ENCODE measurements at regions not wholly inside any gene's neighbourhood (a gene's known extent, or its start where the extent isn't known, plus 50 kb on each side); places are given as distances from the start of the nearest gene placed in this dataset.

DNA sequence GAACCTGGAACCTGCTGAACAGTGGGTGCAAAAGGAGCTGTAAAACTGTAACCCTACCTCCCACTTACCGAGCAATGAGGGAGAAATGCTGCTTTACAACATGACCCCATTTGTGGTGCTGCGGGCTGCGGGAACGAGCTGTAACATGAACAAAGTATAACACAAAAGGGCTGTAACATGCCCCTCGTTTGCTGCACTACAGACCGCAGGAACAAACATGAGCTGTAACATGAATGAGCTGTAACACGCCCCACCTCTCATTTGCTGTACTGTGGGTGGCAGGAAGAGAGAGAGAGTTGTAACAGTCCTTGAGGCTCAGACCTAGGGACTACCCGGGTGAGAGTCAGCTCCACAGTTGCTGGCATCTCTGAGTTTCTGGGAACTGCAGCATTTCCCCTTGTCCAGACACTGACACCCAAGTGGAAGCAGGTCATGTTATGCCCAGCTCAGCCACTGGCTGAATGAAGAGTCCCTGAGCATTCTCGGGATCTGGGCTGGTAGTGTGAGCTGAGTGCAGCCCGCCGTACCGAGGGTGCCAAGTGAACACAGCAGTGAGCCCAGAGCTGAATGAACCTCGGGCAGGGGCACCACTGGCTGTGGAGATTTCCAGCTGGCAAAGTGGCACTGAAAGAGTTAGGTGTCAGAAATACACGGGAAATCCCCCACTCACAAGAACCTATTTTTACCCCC is 1385.3 kb upstream of the SPRY2 start:
- no peak for DNase-seq

DNA sequence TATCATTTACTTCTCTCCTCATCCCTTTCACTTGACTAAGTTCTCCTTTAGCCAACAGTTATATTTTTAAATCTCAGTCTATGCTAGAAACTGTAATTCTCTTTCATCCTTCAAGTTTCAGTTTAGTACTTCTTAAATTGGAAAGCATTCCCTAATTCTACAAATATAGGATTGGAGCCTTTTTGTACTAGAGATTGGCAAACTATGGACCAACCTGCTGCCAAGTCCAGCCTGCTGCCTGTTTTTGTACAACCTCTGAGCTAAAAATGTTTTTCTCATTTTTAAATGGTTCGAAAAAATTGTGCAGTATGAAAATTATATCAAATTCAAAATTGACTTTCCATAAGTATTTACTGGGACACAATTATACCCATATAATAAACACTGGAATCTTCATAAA is 1381.5 kb upstream of the SPRY2 start:
- DNase-seq = no peak

DNA sequence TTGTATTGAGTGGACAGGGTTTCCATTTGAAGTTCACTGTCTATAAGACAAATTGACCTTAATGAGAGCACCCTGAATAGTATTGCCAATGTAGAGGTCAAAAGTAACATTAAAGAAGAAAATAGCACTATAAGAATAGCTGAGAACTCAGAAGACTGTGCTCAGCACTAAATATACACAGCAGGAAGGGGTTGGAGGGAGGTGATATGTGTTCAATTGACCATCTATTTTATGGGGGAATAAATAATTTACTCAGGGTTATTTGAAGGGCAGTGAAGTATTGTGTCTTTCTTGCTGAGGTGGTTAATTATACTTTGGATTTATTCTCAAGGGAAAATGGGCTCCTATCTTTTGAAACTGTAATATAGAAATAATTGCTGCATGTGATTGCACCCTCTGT is 1380.5 kb upstream of the SPRY2 start:
- DNase-seq = no peak

DNA sequence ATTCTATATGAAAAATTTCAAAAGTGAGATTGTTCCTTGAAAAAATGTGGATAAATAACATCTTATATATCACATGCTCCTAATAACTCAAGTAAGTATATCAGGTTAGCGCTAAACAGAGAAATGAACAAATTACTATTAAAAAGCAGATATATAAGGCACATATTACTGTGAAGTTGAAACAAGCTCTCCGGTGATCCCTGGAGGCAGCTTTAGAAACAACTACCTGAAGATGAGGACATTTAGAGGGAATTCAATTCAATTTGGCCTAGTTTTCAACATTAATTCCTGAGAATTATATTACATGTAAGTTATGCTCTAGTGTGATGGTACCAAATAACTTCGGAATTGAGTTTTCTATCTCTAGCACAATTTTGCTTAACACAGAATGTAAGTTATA is 1373.6 kb upstream of the SPRY2 start:
- DNase-seq = no peak

DNA sequence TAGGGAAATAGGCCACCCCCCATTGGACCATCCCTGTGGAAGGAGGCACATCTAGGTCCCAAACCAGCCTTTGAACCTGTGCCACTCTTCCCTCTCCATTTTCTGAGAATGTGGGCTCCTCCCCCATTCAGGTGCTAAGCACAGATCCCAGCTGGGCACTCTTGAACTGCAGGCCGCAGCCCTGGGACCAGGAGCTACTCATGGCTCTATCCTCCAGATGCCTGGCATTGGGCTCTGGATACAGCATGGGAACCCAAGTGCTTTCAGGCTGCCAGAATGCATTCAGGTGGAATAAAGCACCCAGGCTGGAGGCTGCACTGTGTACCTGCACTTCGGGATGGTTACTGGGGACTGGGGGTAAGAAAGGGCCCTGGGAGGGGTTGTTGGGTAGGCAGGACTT is 1372.3 kb upstream of the SPRY2 start:
- DNase-seq = no peak

DNA sequence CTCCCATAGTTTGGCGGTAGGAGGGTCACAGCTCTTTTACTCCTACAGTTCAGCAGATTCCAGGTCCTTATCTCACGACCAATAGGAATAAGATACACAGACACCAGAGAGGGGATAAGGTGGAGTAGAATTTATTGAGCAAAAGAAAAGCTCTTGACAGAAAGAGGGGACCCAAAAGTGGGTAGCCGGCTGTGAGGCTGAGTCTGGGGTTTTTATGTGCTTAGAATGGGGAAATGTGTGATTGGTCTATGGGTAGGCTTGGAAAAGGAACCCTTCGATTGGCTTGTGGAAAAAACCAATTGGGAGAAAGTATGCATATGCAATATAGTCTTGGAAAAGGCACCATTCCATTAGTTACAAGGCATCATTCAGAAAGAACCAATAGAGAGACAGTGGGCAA is 1356.9 kb upstream of the SPRY2 start:
- DNase-seq = no peak

DNA sequence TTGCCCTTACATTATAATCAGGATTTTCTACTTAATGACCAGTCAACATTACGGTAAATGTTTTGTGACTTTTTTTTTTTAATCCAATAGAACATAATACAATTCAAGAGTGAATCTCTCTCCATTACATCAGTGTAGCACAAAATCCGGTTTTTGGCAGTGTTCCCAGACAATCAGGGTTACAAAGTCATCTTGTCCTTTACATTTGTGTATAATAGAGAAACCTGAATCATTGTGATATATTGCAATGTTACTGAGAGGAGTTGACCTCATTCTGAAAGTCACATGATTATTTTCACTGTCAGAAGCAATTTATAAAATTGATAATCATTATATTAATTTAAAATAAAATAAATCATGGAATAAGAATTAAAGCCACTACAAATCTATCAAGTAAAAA is 1346.0 kb upstream of the SPRY2 start:
- no peak for DNase-seq

DNA sequence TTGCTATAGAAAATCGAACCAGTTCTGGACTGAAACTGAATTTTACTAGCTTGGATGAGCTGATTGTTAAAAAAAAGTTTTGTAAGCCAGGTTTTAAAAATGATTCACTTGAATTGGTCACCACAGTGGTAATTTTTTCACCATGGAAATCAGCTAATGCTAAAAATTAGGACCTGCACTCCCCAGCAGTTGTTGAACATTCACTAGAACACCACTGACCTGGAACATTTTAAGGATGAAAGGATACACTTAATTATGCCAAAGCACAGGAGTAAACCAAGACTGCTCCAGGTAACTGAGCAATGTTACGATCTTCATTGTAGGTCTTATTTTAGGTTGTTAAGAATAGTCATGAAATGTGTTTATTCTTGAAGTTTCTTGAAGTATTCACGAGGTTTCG is 1342.6 kb upstream of the SPRY2 start:
- no peak for DNase-seq

DNA sequence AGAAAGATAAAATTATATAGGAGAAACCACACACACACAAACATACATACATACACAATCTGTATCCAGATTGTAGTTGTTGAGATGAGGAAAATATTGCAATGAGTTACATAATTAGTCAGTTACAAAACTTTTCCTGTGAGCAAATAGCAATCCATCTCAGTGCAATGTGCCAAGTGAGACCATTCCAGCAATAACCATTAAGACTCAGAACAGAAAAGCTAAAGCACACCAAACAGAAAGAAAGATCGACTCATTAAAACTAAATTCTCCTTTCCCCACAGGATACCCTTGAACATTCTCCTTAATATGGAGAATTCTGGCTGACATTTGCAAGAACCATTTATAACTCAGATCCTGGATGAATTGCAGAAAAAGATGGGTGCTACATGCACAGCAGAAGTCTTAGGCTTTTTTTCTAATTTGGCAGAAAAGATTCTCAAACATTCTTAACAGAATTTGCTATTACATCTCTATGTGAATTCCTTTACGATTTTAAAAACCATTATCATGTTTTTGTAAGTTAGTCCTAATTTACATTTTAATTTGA is 1341.2 kb upstream of the SPRY2 start:
- DNase-seq = no peak

DNA sequence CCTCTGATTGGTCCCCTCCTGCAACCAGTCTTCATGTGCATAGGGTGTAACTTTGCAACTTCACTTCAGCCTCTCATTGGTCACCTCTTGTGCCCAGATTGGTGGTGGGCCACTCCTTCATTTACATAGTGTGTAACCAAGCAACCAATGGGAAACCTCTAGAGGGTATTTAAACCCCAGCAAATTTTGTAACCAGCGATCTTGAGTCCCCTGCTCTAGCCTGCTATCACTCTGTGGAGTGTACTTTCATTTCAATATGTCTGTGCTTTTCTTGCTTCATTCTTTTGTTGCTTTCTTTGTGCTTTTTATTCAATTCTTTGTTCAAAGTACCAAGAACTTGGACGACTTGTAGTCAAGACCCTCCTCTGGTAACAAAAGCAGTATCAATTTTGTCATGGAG is 1336.9 kb upstream of the SPRY2 start:
- DNase-seq = no peak

DNA sequence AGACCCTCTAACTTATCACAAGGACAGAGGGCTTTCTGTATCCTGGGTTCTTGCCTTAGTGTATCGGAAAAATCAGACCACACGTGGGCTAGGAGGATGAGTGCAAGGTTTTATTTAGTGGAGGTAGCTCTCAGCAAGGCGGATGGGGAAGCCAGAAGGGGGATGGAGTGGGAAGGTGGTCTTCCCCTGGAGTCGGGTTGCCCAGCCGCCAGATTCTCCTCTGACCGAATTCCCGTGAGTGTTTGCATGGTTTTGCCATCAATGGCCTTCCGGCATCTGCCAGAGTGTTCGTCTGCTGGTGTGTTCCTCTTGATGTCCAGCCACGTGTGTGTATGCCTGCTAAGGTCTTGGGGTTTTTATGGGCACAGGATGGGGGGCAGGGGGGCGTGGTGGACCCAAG is 1335.1 kb upstream of the SPRY2 start:
- DNase-seq = no peak

DNA sequence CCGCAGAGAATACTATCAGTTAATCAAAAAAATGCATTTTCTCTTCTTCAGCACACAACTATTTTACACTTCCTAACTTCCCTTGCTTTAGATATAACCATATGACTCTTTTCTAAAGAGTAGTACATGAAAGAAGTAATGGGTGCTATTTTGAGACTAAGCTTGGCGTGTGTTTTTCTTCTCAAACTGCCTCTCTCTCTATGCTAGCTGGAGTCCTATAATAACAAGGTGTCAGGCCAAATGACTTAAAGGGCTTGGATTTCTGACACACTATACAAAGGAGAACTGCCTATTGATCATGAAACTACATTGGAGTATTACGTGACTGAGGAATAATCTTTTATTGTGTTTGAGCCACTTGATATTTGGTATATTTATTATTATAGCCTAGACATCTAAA is 1330.1 kb upstream of the SPRY2 start:
- DNase-seq = no peak

DNA sequence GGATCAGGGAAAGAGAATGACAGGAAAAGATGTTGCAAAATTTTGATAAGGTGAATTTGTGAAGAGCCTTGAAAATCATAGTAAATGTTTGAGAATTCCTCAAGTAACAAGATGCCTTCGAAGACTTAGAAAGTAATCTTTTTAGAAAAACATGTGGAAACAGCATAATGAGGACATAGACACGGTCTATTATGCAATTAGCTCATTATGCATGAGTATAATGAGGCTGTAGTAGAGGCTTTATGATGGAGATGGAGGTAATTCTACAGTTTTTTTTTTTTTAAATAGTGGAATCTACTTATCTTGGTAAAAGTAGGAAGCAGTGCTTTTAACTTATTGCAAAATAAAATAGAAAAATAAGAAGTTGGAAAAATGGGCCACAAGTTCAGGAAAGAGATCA is 1329.1 kb upstream of the SPRY2 start:
- DNase-seq = no peak

DNA sequence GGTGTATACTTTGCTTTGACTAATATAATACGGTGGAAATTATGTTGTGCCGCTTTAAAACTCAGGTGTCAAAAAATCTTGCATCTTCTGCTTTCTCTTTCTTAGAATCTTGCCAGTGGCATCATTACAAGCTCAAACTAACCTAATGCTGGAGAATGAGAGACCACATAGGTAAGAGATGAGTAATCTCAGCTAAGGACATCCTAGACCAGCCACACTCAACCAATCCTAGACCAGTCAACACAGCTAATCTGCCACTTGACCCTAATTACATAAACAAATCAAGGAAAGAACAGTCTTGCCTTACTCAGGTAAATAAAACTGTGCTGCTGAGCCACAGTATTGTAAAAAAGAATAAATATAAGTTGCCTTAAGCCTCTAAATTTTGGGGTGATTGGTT is 1323.9 kb upstream of the SPRY2 start:
- no peak for DNase-seq

DNA sequence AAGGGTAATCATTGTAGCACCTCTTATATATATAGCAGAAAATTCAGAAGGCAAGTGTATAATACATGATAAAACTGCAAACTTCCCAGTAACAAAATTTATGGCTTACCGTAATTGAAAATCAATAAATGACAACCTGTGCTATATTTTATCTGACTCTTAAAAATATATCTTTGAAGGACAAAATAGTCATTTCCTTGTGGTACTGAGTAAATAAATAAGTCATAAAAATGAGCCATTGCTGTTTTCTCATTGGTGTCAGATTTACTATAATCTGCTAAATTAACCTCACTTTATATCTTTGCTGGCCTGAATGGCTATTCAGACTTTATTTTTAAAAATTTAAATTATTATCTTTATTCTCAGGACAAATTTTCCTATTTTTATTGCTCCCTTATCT is 1319.1 kb upstream of the SPRY2 start:
- no peak for DNase-seq

DNA sequence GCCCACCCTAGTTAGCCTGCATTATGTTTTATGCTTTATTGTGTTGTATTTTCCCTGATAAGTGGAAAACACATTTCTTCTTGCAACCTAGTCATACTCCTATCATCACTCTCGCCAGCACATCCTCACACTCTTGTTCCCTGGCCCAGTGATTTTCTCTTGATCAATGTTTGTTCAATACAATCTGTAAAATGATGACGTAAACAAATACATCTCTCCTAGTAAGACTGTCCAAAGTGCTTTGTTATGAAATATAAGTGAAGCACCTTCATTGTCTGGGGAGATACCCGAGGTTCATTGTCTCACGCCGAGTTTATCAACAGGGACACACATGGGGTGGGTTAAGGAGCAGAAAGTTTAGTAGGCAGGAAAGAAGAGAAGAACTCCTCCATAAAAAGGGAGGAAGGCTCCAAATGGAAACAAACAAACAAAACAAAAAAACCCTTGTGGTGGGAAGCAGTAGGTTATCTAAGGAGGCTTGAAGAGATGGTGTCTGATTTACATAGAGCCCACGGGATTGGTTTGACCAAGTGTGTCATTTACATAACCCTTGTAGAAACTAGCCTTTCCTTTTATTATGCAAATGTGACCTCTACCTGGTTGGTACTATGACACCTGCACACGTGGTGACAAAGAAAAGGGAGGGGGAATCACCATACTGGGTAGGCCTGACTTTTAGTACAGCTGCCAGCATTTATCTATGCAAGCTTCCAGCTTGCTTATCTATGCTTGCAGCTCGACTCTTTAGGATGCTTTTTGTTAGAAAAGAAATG is 1317.9 kb upstream of the SPRY2 start:
- DNase-seq = no peak

DNA sequence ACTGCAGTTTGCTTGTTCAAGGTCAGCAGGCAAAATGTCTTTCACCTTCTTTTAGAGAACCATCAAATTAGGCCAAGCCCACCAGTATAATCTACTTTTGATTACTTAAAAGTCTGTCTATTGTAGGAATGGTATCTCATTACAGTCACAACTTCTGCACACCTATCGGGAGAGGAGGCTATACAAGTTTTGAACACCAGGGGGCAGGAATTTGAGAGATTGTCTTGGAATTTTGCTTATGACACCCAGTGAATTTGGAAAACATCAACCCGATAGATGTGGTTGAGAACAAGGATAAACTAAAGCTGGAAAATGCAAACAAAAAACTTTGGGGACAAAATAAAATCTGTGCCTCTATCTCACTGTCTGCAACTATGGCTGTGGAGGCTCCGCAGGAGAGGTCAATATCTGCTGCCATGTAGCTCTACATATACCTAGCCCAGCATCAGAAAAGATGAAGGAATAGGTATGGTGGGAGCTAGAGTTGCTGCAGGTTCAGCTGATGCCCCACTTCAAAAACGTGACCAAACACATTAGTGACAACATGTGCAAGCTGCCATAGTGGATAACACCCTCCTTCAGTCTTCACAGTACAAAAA is 1299.2 kb upstream of the SPRY2 start:
- no peak for DNase-seq

DNA sequence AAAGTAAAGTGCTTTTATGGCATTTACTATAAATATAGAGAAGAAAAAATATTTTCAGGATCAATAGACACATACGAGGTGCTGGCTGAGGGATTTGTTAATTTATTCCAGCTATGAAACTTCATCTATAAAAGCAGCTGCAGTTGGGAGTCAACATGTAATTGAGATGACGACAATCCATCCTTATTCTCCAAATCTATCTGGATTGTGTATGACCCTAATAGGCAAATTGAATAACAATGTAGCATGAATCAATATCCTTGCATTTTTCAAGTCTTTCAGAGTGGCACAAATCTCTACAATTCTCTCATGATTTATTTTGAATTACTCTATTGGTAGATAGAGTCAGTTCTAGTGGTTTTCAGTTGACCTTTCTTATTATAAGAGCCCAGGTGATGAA is 1296.5 kb upstream of the SPRY2 start:
- no peak for DNase-seq

DNA sequence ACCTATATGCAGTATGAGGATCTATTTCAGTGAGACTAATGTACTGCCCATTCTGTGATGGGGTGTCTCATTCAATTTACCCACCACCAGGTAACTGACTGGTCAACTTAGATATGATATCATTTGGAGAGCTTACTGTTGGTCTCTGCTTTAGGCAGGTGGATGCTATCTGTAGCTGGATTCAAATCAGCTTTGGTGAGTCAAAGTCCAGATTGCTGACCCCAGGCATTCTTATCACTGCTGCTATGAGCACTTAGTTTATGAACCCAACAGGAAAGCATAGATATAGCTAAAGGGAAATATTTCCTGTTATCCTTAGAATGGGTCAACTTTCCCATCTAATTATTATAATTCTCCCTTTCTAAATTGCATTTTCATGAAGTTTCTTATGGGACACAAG is 1295.2 kb upstream of the SPRY2 start:
- no peak for DNase-seq

DNA sequence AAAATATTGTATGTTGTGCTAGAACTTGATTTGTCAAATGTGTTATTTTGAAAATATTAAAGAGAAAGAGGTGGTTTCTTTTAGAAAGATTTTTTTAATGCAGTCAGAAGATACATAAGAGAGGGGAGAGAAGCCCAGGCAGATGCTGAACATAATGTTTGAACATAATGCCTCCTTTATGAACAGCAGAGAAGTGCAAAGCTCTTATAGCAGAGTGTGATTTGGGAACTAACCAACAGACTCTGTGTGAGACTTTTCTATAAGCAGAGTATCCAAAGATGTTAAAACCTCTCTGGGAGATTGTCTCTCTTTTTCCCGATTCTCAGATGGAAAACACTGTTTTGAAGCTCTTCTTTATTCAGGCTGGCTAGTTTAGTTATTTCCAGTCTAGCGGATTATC is 1274.1 kb upstream of the SPRY2 start:
- DNase-seq = no peak

DNA sequence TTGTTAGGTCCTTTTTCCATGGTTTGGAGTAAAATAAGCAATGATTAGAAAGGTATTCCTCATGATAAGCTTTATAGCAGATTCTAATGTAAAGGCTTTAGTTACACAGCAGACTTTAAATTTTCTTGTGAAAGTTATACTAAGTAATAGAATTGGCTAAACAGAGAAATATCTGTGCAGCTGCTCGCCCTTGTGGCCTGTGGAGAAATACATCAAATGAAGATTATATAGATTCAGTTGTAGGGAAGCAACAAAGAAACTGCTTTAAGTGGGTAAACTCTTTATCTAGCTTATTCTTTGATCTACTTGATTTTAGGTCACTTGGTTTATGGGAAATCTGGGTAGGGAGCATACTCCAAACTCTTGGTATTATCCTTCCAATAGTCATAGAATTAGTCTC is 1269.7 kb upstream of the SPRY2 start:
- no peak for DNase-seq

DNA sequence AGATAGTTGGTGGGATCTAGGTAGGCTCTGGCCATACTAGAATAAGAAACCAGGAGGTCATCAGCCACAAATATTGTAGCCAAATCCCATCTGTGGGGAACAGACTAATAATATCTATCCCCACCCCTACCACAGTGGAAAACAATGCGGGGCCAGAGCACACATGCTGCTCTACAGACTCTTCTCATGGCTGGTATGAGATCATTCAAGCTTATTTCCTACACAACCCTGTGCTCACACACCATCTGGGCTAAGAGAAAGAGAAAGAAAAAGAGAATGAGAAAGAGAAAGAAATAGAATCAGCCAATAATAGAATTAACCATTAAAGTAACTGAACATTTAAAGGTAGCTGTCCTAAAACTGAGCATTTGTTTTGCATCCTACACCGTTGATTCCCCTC is 1268.4 kb upstream of the SPRY2 start:
- no peak for DNase-seq

DNA sequence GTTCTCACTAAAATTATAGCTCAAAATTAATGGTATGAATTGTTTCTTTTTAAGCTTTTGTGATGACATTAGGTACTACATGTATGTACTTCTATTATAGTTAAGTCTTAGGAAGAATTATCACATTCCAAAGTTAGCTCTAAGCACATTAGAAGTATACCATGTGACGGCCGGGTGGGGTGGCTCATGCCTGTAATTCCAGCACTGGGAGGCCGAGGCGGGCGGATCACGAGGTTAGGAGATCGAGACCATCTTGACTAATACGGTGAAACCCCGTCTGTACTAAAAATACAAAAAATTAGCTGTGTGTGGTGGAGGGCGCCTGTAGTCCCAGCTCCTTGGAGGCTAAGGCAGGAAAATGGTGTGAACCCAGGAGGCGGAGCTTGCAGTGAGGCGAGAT is 1265.1 kb upstream of the SPRY2 start:
- no peak for DNase-seq

DNA sequence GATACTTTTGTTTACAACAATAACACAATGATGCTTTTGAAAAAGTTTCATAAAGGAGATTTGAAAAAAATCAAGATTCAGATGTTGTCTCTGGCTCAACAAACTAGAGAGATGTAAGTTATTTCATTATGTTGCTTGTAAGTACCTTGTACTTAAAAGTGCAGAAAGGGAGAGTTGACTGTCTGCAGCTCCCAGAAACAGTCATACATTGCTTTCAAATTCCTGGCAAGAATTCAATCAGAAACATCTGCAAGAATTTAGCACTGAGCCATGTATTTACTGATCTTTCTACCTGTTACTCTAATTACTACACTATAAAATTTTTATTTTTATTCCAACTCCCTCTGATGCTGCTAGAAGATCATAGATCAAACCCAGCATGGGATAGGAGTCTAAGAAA is 1261.3 kb upstream of the SPRY2 start:
- no peak for DNase-seq

Measured in CD4-positive, alpha-beta T cell treated with Interleukin-17A for 4 hours (primary cell).